ENCODE measurements at regions not wholly inside any gene's neighbourhood (a gene's known extent, or its start where the extent isn't known, plus 50 kb on each side); places are given as distances from the start of the nearest gene placed in this dataset.

DNA sequence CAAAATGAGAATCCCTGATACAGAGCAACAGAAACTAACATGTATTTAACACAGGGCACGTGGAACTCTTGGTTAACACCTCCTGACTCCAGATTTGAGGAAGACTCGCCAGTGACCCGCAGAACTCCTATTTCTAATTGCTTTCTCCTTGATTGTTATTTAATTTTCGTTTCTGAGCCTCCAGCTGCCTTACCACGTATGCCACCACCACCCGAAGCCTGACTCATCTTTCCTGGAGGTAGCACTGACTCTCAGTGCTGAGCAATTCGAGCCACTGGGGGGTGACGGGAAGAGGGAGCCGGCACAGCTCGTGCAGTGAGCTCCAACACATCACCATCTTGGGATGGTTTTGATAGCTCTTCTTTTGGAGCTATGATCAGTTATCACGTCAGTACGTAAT, 273.9 kb upstream of the MGMT start:
- TF ChIP-seq, protein P1, sequence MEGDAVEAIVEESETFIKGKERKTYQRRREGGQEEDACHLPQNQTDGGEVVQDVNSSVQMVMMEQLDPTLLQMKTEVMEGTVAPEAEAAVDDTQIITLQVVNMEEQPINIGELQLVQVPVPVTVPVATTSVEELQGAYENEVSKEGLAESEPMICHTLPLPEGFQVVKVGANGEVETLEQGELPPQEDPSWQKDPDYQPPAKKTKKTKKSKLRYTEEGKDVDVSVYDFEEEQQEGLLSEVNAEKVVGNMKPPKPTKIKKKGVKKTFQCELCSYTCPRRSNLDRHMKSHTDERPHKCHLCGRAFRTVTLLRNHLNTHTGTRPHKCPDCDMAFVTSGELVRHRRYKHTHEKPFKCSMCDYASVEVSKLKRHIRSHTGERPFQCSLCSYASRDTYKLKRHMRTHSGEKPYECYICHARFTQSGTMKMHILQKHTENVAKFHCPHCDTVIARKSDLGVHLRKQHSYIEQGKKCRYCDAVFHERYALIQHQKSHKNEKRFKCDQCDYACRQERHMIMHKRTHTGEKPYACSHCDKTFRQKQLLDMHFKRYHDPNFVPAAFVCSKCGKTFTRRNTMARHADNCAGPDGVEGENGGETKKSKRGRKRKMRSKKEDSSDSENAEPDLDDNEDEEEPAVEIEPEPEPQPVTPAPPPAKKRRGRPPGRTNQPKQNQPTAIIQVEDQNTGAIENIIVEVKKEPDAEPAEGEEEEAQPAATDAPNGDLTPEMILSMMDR (conservative IDR thresholded peaks at IDR 0.05; ENCODE audit: low read depth, low read length) = no peak
- TF ChIP-seq EZH2phosphoT487 (IDR thresholded peaks at IDR 0.05; ENCODE audit: borderline replicate concordance, low read length) (no peak), EZH2 (IDR thresholded peaks at IDR 0.05; ENCODE audit: low read length, unreplicated experiment) (no peak)

Measured in PC-3 (cell line).